Neural progenitor cell (in vitro differentiated cells): ENCODE measurements at regions not wholly inside any gene's neighbourhood (a gene's known extent, or its start where the extent isn't known, plus 50 kb on each side); places are given as distances from the start of the nearest gene placed in this dataset.

Source experiments
- DNase-seq: peaks from one replicate; pipeline ENCODE4 v3.0.0-alpha.2; 2016; ENCODE audit warnings: low spot score
- H2AFZ ChIP-seq: fragments of 200-600 bp; sonication (generic); replicated peaks from 2 replicates; pipeline ENCODE4 v1.6.1; 2016; ENCODE audit warnings: antibody characterized with exemption
- H3F3A ChIP-seq: fragments of 200-600 bp; sonication (generic); 2 replicates; pipeline ENCODE4 v1.6.1; 2016; ENCODE audit warnings: antibody characterized with exemption, low read depth
- H3K27ac ChIP-seq: fragments of 200-600 bp; sonication (generic); 2 replicates; pipeline ENCODE4 v1.5.1; 2016; ENCODE audit warnings: mild to moderate bottlenecking
- H3K27me3 ChIP-seq: fragments of 200-600 bp; sonication (generic); 2 replicates; pipeline ENCODE4 v1.6.1; 2016; ENCODE audit warnings: mild to moderate bottlenecking, moderate library complexity
- H3K36me3 ChIP-seq: fragments of 200-600 bp; sonication (generic); 2 replicates; pipeline ENCODE4 v1.5.1; 2016
- H3K4me1 ChIP-seq: fragments of 200-600 bp; sonication (generic); 2 replicates; pipeline ENCODE4 v1.6.1; 2016; ENCODE audit warnings: mixed run types
- H3K4me2 ChIP-seq: fragments of 200-600 bp; sonication (generic); 2 replicates; pipeline ENCODE4 v1.6.1; 2016
- H3K4me3 ChIP-seq: fragments of 200-600 bp; sonication (generic); 2 replicates; pipeline ENCODE4 v1.5.1; 2016
- H3K79me2 ChIP-seq: fragments of 200-600 bp; sonication (generic); 2 replicates; pipeline ENCODE4 v1.6.1; 2016; ENCODE audit warnings: low read depth
- H3K9ac ChIP-seq: fragments of 200-600 bp; sonication (generic); 2 replicates; pipeline ENCODE4 v1.6.1; 2016
- H3K9me3 ChIP-seq: fragments of 200-600 bp; sonication (generic); 2 replicates; pipeline ENCODE4 v1.5.1; 2016; ENCODE audit warnings: low read depth
- H4K20me1 ChIP-seq: fragments of 200-600 bp; sonication (generic); 2 replicates; pipeline ENCODE4 v1.6.1; 2016; ENCODE audit warnings: low read depth
- H3K27ac Mint-ChIP-seq: 3 replicates; pipeline ENCODE4 v1.8.0; 2021; ENCODE audit warnings: mixed read lengths
- H3K27me3 Mint-ChIP-seq: 2 replicates; pipeline ENCODE4 v1.8.0; 2022; ENCODE audit warnings: low read depth, mild to moderate bottlenecking, inconsistent platforms, moderate library complexity, mixed read lengths; ENCODE audit not compliant: insufficient read depth
- H3K36me3 Mint-ChIP-seq: 3 replicates; pipeline ENCODE4 v1.8.0; 2021; ENCODE audit warnings: mixed read lengths
- H3K4me1 Mint-ChIP-seq: 3 replicates; pipeline ENCODE4 v1.8.0; 2021; ENCODE audit warnings: mixed read lengths
- H3K4me3 Mint-ChIP-seq: 3 replicates; pipeline ENCODE4 v1.8.0; 2021; ENCODE audit warnings: mild to moderate bottlenecking, moderate library complexity, mixed read lengths
- H3K9me3 Mint-ChIP-seq: 3 replicates; pipeline ENCODE4 v1.8.0; 2020; ENCODE audit warnings: mixed read lengths
- EZH2 ChIP-seq: fragments of 200-600 bp; sonication (generic); IDR thresholded peaks from 2 replicates; pipeline ENCODE4 v1.6.1; 2017; ENCODE audit warnings: antibody characterized with exemption, mild to moderate bottlenecking, moderate library complexity
- EZH2phosphoT487 ChIP-seq: fragments of 200-600 bp; sonication (generic); IDR thresholded peaks from 2 replicates; pipeline ENCODE4 v1.6.1; 2017; ENCODE audit warnings: antibody characterized with exemption
- TF ChIP-seq, protein P1 (sequence below): fragments of 200-600 bp; sonication (generic); IDR thresholded peaks from 2 replicates; pipeline ENCODE4 v1.5.1; 2017; ENCODE audit warnings: antibody characterized with exemption, mild to moderate bottlenecking

GRCh38 chr6:144932621-144933020 is 647.5 kb downstream of the UTRN start:
- Histone ChIP-seq H3K9ac (no peak overlapping the region), H3K4me3 (no peak overlapping the region), H4K20me1 (no peaks in the 10 kb centered on the region), H3K79me2 (no peaks in the 10 kb centered on the region), H3K27ac (no peak overlapping the region), H3K4me1 (no peaks in the 10 kb centered on the region), H3K27me3 (no peaks in the 10 kb centered on the region), H3F3A (no peaks in the 10 kb centered on the region), H2AFZ (no peak overlapping the region), H3K36me3 (no peaks in the 10 kb centered on the region), H3K9me3 (peaks cover 4% of the 10 kb centered on the region), H3K4me2 (no peak overlapping the region)
- H3K27ac Mint-ChIP-seq: no peak overlapping the region
- no peaks in the 10 kb centered on the region for H3K36me3 Mint-ChIP-seq
- no peaks in the 10 kb centered on the region for H3K4me1 Mint-ChIP-seq
- H3K9me3 Mint-ChIP-seq: peaks cover 9% of the 10 kb centered on the region
- H3K27me3 Mint-ChIP-seq: no peaks in the 10 kb centered on the region
- TF ChIP-seq, protein P1, sequence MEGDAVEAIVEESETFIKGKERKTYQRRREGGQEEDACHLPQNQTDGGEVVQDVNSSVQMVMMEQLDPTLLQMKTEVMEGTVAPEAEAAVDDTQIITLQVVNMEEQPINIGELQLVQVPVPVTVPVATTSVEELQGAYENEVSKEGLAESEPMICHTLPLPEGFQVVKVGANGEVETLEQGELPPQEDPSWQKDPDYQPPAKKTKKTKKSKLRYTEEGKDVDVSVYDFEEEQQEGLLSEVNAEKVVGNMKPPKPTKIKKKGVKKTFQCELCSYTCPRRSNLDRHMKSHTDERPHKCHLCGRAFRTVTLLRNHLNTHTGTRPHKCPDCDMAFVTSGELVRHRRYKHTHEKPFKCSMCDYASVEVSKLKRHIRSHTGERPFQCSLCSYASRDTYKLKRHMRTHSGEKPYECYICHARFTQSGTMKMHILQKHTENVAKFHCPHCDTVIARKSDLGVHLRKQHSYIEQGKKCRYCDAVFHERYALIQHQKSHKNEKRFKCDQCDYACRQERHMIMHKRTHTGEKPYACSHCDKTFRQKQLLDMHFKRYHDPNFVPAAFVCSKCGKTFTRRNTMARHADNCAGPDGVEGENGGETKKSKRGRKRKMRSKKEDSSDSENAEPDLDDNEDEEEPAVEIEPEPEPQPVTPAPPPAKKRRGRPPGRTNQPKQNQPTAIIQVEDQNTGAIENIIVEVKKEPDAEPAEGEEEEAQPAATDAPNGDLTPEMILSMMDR: no peak
- no peak for TF ChIP-seq EZH2phosphoT487
- no peak for TF ChIP-seq EZH2
- DNase-seq: no peak
- no peak overlapping the region for H3K4me3 Mint-ChIP-seq

DNA sequence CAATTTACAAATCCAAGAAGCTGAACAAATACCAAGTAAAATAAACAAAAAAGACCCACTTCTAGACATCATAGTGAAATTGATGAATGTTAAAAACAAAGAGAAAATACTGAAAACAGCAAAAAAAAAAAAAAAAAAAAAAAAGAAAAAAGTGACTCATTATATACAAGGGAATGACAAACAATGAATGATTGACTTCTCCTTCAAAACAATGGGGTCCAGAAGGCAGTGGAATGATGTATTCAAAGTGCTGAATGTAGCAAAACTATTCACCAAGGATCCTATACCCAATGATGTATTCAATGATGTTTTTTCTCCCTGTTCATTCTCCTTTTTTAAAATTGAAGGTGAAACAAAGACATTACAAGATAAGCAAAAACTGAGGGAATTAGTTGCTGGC is 650.0 kb downstream of the UTRN start:
- Histone ChIP-seq H4K20me1 (no peaks in the 10 kb centered on the region), H3K79me2 (no peaks in the 10 kb centered on the region), H3F3A (no peaks in the 10 kb centered on the region), H3K4me1 (no peaks in the 10 kb centered on the region), H3K27ac (no peak overlapping the region), H3K9ac (no peak overlapping the region), H3K4me3 (no peak overlapping the region), H2AFZ (no peak overlapping the region), H3K27me3 (no peaks in the 10 kb centered on the region), H3K36me3 (no peaks in the 10 kb centered on the region), H3K4me2 (no peak overlapping the region), H3K9me3 (peaks cover 4% of the 10 kb centered on the region)
- Mint-ChIP-seq H3K27ac (no peak overlapping the region), H3K27me3 (no peaks in the 10 kb centered on the region), H3K9me3 (peaks cover 9% of the 10 kb centered on the region), H3K36me3 (no peaks in the 10 kb centered on the region), H3K4me3 (no peak overlapping the region), H3K4me1 (no peaks in the 10 kb centered on the region)
- TF ChIP-seq EZH2phosphoT487 (no peak), EZH2 (no peak)
- TF ChIP-seq, protein P1: no peak
- no peak for DNase-seq

DNA sequence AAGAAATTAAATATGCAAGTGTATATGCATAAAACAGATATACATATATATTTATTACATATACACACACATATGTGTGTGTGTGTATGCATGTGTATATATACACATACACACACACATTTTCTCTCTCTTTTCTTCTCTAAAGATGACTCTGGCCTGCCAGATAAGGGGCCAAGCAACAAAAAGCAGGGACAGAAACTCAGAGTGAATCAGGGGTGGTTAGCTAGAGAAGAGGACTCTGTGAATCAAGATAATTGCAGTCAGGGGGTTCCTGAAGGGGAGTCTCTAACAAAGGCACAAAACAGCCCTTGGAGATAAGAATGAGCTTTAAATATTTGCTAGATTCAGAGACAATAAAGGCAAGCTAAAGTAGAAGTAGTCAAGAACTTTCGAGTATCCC is 650.5 kb downstream of the UTRN start:
- Histone ChIP-seq H2AFZ (no peak overlapping the region), H3K4me3 (no peak overlapping the region), H4K20me1 (no peaks in the 10 kb centered on the region), H3K4me1 (no peaks in the 10 kb centered on the region), H3K27me3 (no peaks in the 10 kb centered on the region), H3F3A (no peaks in the 10 kb centered on the region), H3K36me3 (no peaks in the 10 kb centered on the region), H3K79me2 (no peaks in the 10 kb centered on the region), H3K27ac (no peak overlapping the region), H3K9me3 (peaks cover 4% of the 10 kb centered on the region), H3K4me2 (no peak overlapping the region), H3K9ac (no peak overlapping the region)
- H3K27me3 Mint-ChIP-seq: no peaks in the 10 kb centered on the region
- TF ChIP-seq, protein P1: no peak
- H3K4me3 Mint-ChIP-seq: no peak overlapping the region
- no peak for DNase-seq
- peaks cover 9% of the 10 kb centered on the region for H3K9me3 Mint-ChIP-seq
- H3K4me1 Mint-ChIP-seq: no peaks in the 10 kb centered on the region
- H3K27ac Mint-ChIP-seq: no peak overlapping the region
- H3K36me3 Mint-ChIP-seq: no peaks in the 10 kb centered on the region

DNA sequence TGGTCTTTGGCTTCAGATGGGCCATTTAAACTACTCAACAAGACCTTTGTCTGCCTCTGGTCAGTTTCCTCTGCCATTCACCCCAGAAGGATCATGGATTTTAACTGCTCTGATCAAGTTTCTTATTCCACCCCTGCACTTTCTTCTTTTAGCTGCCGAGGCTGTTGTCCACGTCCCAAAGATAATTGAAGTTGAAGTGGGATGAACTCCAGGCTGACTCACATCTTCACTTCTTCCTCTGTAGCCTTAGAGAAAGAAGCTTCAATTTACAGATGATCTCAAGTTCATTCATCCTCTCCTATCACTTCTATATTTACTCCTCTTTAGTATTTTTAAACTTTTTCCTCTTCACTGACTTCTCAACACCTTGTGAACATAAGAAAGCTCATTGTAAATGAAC is 651.6 kb downstream of the UTRN start:
- Histone ChIP-seq H2AFZ (no peak overlapping the region), H3K4me2 (no peak overlapping the region), H3K79me2 (no peaks in the 10 kb centered on the region), H3K4me1 (no peaks in the 10 kb centered on the region), H3K9me3 (peaks cover 4% of the 10 kb centered on the region), H3K27me3 (no peaks in the 10 kb centered on the region), H3F3A (no peaks in the 10 kb centered on the region), H3K9ac (no peak overlapping the region), H3K27ac (no peak overlapping the region), H3K36me3 (no peaks in the 10 kb centered on the region), H3K4me3 (no peak overlapping the region), H4K20me1 (no peaks in the 10 kb centered on the region)
- Mint-ChIP-seq H3K9me3 (peaks cover 9% of the 10 kb centered on the region), H3K27ac (no peak overlapping the region), H3K36me3 (no peaks in the 10 kb centered on the region), H3K4me3 (no peak overlapping the region), H3K27me3 (no peaks in the 10 kb centered on the region), H3K4me1 (no peaks in the 10 kb centered on the region)
- no peak for TF ChIP-seq EZH2phosphoT487
- TF ChIP-seq EZH2: no peak
- TF ChIP-seq, protein P1: no peak
- no peak for DNase-seq
